ENCODE measurements at regions not wholly inside any gene's neighbourhood (a gene's known extent, or its start where the extent isn't known, plus 50 kb on each side); places are given as distances from the start of the nearest gene placed in this dataset.
"Not testable (repeated sequence)": the region's sequence is repeated elsewhere in the genome, so short reads cannot be mapped to it uniquely, and the experiment has no call there.

GRCh38 chr9:25078202-25078601 lies 532.5 kb upstream of the IZUMO3 start:
- TF ChIP-seq CTCF (IDR thresholded peaks at IDR 0.05; ENCODE audit: insufficient read depth, low read length, missing control alignments), result no peak
- ChIA-PET CTCF (no interaction called here), POLR2A (no interaction called here)
- no peak overlapping the region for H3K4me3 ChIP-seq (ENCODE audit: low read depth, low read length)
- no peak for DNase-seq (ENCODE audit: low read depth, low spot score)

- no peak for TF ChIP-seq CTCF (IDR thresholded peaks at IDR 0.05; ENCODE audit: insufficient read depth, low read length, missing control alignments)
- DNase-seq (ENCODE audit: low read depth, low spot score), result no peak
- POLR2A ChIA-PET, result no interaction called here
- CTCF ChIA-PET, result no interaction called here
- no peak overlapping the region for H3K4me3 ChIP-seq (ENCODE audit: low read depth, low read length)
These were observed 502.5 kb upstream of the IZUMO3 start for GRCh38 chr9:25048098-25048724.

- POLR2A ChIA-PET; CTCF ChIA-PET; H3K4me3 ChIP-seq (ENCODE audit: low read depth, low read length); DNase-seq (ENCODE audit: low read depth, low spot score): not testable (repeated sequence)
These were observed 499.8 kb upstream of the IZUMO3 start for GRCh38 chr9:25045469-25045868.

GRCh38 chr9:25029743-25030142 lies 484.0 kb upstream of the IZUMO3 start:
- no peak overlapping the region for H3K4me3 ChIP-seq (ENCODE audit: low read depth, low read length)
- POLR2A ChIA-PET, result no interaction called here
- TF ChIP-seq CTCF (IDR thresholded peaks at IDR 0.05; ENCODE audit: insufficient read depth, low read length, missing control alignments), result no peak
- no peak for DNase-seq (ENCODE audit: low read depth, low spot score)
- CTCF ChIA-PET, result no interaction called here

GRCh38 chr9:25025686-25026085 lies 480.0 kb upstream of the IZUMO3 start:
- POLR2A ChIA-PET, result no interaction called here
- CTCF ChIA-PET, result no interaction called here
- TF ChIP-seq CTCF (IDR thresholded peaks at IDR 0.05; ENCODE audit: insufficient read depth, low read length, missing control alignments), result no peak
- H3K4me3 ChIP-seq (ENCODE audit: low read depth, low read length), result no peak overlapping the region
- no peak for DNase-seq (ENCODE audit: low read depth, low spot score)

- H3K4me3 ChIP-seq (ENCODE audit: low read depth, low read length), result no peak overlapping the region
- DNase-seq (ENCODE audit: low read depth, low spot score), result no peak
- TF ChIP-seq CTCF (IDR thresholded peaks at IDR 0.05; ENCODE audit: insufficient read depth, low read length, missing control alignments), result no peak
- CTCF ChIA-PET, result no interaction called here
- POLR2A ChIA-PET, result no interaction called here
These were observed 479.5 kb upstream of the IZUMO3 start for GRCh38 chr9:25025156-25025555.

DNA sequence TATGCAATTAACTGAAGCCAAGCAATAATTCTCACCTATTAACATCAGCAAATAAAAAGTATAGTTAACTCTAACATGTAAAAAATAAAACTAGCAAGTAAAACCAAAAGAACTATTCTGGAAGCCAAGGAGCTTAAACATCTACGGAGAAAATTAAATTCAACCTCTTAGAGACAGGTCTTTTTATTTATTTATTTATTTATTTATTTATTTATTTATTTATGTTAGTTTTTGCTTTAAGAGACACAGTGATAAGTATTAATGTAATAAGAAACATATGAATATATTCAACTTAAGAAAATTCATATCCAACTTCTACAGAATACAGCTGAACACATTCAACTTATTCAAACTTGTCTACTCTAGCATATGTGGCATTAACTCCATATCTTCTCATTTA lies 472.1 kb upstream of the IZUMO3 start:
- H3K4me3 ChIP-seq (ENCODE audit: low read depth, low read length), result no peak overlapping the region
- CTCF ChIA-PET, result no interaction called here
- POLR2A ChIA-PET, result no interaction called here
- TF ChIP-seq CTCF (IDR thresholded peaks at IDR 0.05; ENCODE audit: insufficient read depth, low read length, missing control alignments), result no peak
- DNase-seq (ENCODE audit: low read depth, low spot score), result no peak
